T-cell (primary cell): ENCODE measurements at regions not wholly inside any gene's neighbourhood (a gene's known extent, or its start where the extent isn't known, plus 50 kb on each side); places are given as distances from the start of the nearest gene placed in this dataset.

ENCODE experiments used
- ATAC-seq, 4 experiments: fragments of 200-7000 bp in 3 of 4; fragments of 150-1000 bp in 1 of 4; cut with Tn5 transposase; replicated peaks in 1 of 4; 1 replicate in 3 of 4; 2 replicates in 1 of 4; pipeline ENCODE4 v1.10.0; 2021; ENCODE audit warnings: moderate library complexity in 3 of 4, mild to moderate bottlenecking in 2 of 4, moderate number of reproducible peaks in 1 of 4
- CTCF ChIA-PET, 2 donors: fragments of 300-600 bp; sonication (Branson Sonifier 250); formaldehyde crosslinking; loops; one replicate each; lab custom pipeline; 2022; ENCODE audit warnings: antibody characterized with exemption in 2 of 2; lab: Charles Lee
- POLR2A ChIA-PET, 2 donors: fragments of 300-600 bp; sonication (Branson Sonifier 250); formaldehyde crosslinking; loops; one replicate each; lab custom pipeline; 2022; ENCODE audit warnings: antibody characterized with exemption in 2 of 2; lab: Charles Lee
- DNase-seq, 35 experiments: peaks; one replicate each; pipeline versions ENCODE4 v3.0.0 to v3.0.0-alpha.2; 2013 to 2023
- H3K27ac ChIP-seq: one replicate; pipeline ENCODE4 v1.5.1; 2013; ENCODE audit warnings: low read length
- H3K27me3 ChIP-seq, 2 experiments: replicated peaks in 1 of 2; 1 replicate in 1 of 2; 2 replicates in 1 of 2; pipeline versions ENCODE4 v1.6.1 to v1.7.0; 2013; ENCODE audit warnings: low read length in 1 of 2, mixed read lengths in 1 of 2; ENCODE audit not compliant: control insufficient read depth in 2 of 2, insufficient read depth in 2 of 2; ENCODE audit errors: extremely low read depth in 1 of 2
- H3K36me3 ChIP-seq, 2 donors: 1 replicate in 1 of 2; 2 replicates in 1 of 2; pipeline versions ENCODE4 v1.6.1 to v1.7.0; 2013; ENCODE audit warnings: low read length in 1 of 2; ENCODE audit not compliant: control insufficient read depth in 2 of 2, insufficient read depth in 1 of 2; ENCODE audit errors: extremely low read depth in 1 of 2
- H3K4me1 ChIP-seq, 2 experiments: 1 replicate in 1 of 2; 2 replicates in 1 of 2; pipeline versions ENCODE4 v1.6.1 to v1.7.0; 2013; ENCODE audit warnings: low read length in 2 of 2, mixed read lengths in 1 of 2; ENCODE audit not compliant: insufficient read depth in 2 of 2, control insufficient read depth in 1 of 2; ENCODE audit errors: extremely low read depth in 1 of 2
- H3K4me3 ChIP-seq, 2 donors: 1 replicate in 1 of 2; 2 replicates in 1 of 2; pipeline versions ENCODE4 v1.5.1 to v1.7.0; 2013; ENCODE audit warnings: mild to moderate bottlenecking in 2 of 2, low read length in 1 of 2, moderate library complexity in 1 of 2; ENCODE audit not compliant: control insufficient read depth in 1 of 2; ENCODE audit errors: extremely low read depth in 1 of 2
- H3K9me3 ChIP-seq: 2 replicates; pipeline ENCODE4 v1.7.0; 2013
- H3K27ac Mint-ChIP-seq, 2 donors: one replicate each; pipeline ENCODE4 v1.8.0; 2020 to 2021; ENCODE audit warnings: mild to moderate bottlenecking in 2 of 2, mixed read lengths in 2 of 2
- H3K27me3 Mint-ChIP-seq, 2 donors: one replicate each; pipeline ENCODE4 v1.8.0; 2021 to 2022; ENCODE audit warnings: mixed read lengths in 2 of 2
- H3K36me3 Mint-ChIP-seq: one replicate; pipeline ENCODE4 v1.8.0; 2021; ENCODE audit warnings: mixed read lengths
- H3K4me1 Mint-ChIP-seq, 3 donors: one replicate each; pipeline ENCODE4 v1.8.0; 2020 to 2022; ENCODE audit warnings: mixed read lengths in 3 of 3, mild to moderate bottlenecking in 1 of 3
- H3K4me3 Mint-ChIP-seq, 3 donors: one replicate each; pipeline ENCODE4 v1.8.0; 2020 to 2022; ENCODE audit warnings: mild to moderate bottlenecking in 3 of 3, mixed read lengths in 3 of 3, moderate library complexity in 3 of 3
- H3K9me3 Mint-ChIP-seq, 3 donors: one replicate each; pipeline ENCODE4 v1.8.0; 2020 to 2022; ENCODE audit warnings: mixed read lengths in 3 of 3
- WGBS: methylation state at CpG from one replicate; pipeline ENCODE4 v1.1.5; 2013; ENCODE audit warnings: missing lambda C conversion rate; ENCODE audit not compliant: insufficient coverage; 5-methylcytosine and 5-hydroxymethylcytosine counted together

- no peak overlapping the region for H3K4me3 ChIP-seq
- no peaks in the 10 kb centered on the region for H3K4me1 ChIP-seq
- no peak for ATAC-seq
- no peaks in the 10 kb centered on the region for H3K36me3 ChIP-seq
- no peaks in the 10 kb centered on the region for H3K27me3 ChIP-seq
- peaks cover 0 to 12% (median 0%) of the 10 kb centered on the region in 3 donors for H3K9me3 Mint-ChIP-seq
- H3K27ac ChIP-seq: no peak overlapping the region
- H3K4me3 Mint-ChIP-seq: no peak overlapping the region
- ChIA-PET POLR2A (no interaction called here), CTCF (no interaction called here)
- H3K36me3 Mint-ChIP-seq: no peaks in the 10 kb centered on the region
- no peak overlapping the region for H3K27ac Mint-ChIP-seq
- no peaks in the 10 kb centered on the region for H3K27me3 Mint-ChIP-seq
- H3K9me3 ChIP-seq: no peaks in the 10 kb centered on the region
- no peaks in the 10 kb centered on the region for H3K4me1 Mint-ChIP-seq
- DNase-seq: no peak
These were observed 1506.9 kb downstream of the AACS start for GRCh38 chr12:126572170-126572569.

- ATAC-seq (no peak), DNase-seq (no peak)
- no peak overlapping the region for H3K27ac Mint-ChIP-seq
- Histone ChIP-seq H3K27me3 (no peaks in the 10 kb centered on the region), H3K4me1 (no peaks in the 10 kb centered on the region), H3K36me3 (no peaks in the 10 kb centered on the region), H3K4me3 (no peak overlapping the region), H3K27ac (no peak overlapping the region), H3K9me3 (peaks cover 2% of the 10 kb centered on the region)
- H3K9me3 Mint-ChIP-seq: peaks cover 0 to 11% (median 0%) of the 10 kb centered on the region in 3 donors
- no peak overlapping the region for H3K4me3 Mint-ChIP-seq
- CTCF ChIA-PET: no interaction called here
- H3K36me3 Mint-ChIP-seq: no peaks in the 10 kb centered on the region
- no peaks in the 10 kb centered on the region for H3K27me3 Mint-ChIP-seq
- POLR2A ChIA-PET: interaction anchor here in 1 of 2 donors (0.6 kb wide), 1 partner anchor 16 kb away, joined by 4 read pairs; no protein-coding TSS in a partner anchor
- no peaks in the 10 kb centered on the region for H3K4me1 Mint-ChIP-seq
These were observed 1516.4 kb downstream of the AACS start for GRCh38 chr12:126581655-126582054.

- Histone ChIP-seq H3K9me3 (peaks cover 2% of the 10 kb centered on the region), H3K27me3 (no peaks in the 10 kb centered on the region), H3K27ac (no peak overlapping the region), H3K4me3 (no peak overlapping the region), H3K4me1 (no peaks in the 10 kb centered on the region), H3K36me3 (no peaks in the 10 kb centered on the region)
- WGBS: 39% methylated on average over 2 of the region's 3 CpGs
- no peak overlapping the region for H3K4me3 Mint-ChIP-seq
- H3K27me3 Mint-ChIP-seq: no peaks in the 10 kb centered on the region
- no peaks in the 10 kb centered on the region for H3K36me3 Mint-ChIP-seq
- peaks cover 0 to 5% (median 0%) of the 10 kb centered on the region in 3 donors for H3K9me3 Mint-ChIP-seq
- ATAC-seq (no peak), DNase-seq (no peak)
- ChIA-PET POLR2A (no interaction called here), CTCF (no interaction called here)
- no peaks in the 10 kb centered on the region for H3K4me1 Mint-ChIP-seq
- no peak overlapping the region for H3K27ac Mint-ChIP-seq
These were observed 1517.0 kb downstream of the AACS start for GRCh38 chr12:126582231-126582630.

GRCh38 chr12:126588586-126589249 lies 1523.5 kb downstream of the AACS start:
- no peak overlapping the region for H3K27ac ChIP-seq
- H3K27me3 ChIP-seq: no peaks in the 10 kb centered on the region
- CTCF ChIA-PET: no interaction called here
- no peak overlapping the region for H3K4me3 ChIP-seq
- ATAC-seq: peak in 3 of 4 experiments; percentile 54 to 87 (median 66)
- peak in 1 of 35 experiments; percentile 5 for DNase-seq
- H3K4me1 Mint-ChIP-seq: peaks cover 0 to 14% (median 13%) of the 10 kb centered on the region in 3 donors
- POLR2A ChIA-PET: no interaction called here
- H3K36me3 Mint-ChIP-seq: no peaks in the 10 kb centered on the region
- peaks cover 2% of the 10 kb centered on the region for H3K9me3 ChIP-seq
- H3K27me3 Mint-ChIP-seq: no peaks in the 10 kb centered on the region
- H3K9me3 Mint-ChIP-seq: peaks cover 0 to 13% (median 0%) of the 10 kb centered on the region in 3 donors
- WGBS: 26% methylated on average over 4 of the region's 8 CpGs
- H3K4me1 ChIP-seq: peaks cover 0 to 4% of the 10 kb centered on the region in 2 experiments
- peak overlapping the region in 1 of 2 donors; percentile 44 for H3K27ac Mint-ChIP-seq
- H3K36me3 ChIP-seq: no peaks in the 10 kb centered on the region
- no peak overlapping the region for H3K4me3 Mint-ChIP-seq

GRCh38 chr12:126591533-126591932 lies 1526.3 kb downstream of the AACS start:
- Histone ChIP-seq H3K27me3 (peaks cover 0 to 3% of the 10 kb centered on the region in 2 experiments), H3K27ac (no peak overlapping the region), H3K4me1 (peaks cover 0 to 4% of the 10 kb centered on the region in 2 experiments), H3K36me3 (no peaks in the 10 kb centered on the region), H3K9me3 (no peaks in the 10 kb centered on the region), H3K4me3 (no peak overlapping the region)
- Mint-ChIP-seq H3K27ac (no peak overlapping the region), H3K4me3 (no peak overlapping the region), H3K27me3 (no peaks in the 10 kb centered on the region), H3K36me3 (no peaks in the 10 kb centered on the region), H3K4me1 (peaks cover 0 to 14% (median 13%) of the 10 kb centered on the region in 3 donors), H3K9me3 (peaks cover 0 to 10% (median 0%) of the 10 kb centered on the region in 3 donors)
- ATAC-seq (no peak), DNase-seq (no peak)
- 100% methylated on average over 1 of the region's 2 CpGs for WGBS
- ChIA-PET CTCF (no interaction called here), POLR2A (no interaction called here)

- ChIA-PET POLR2A (no interaction called here), CTCF (no interaction called here)
- Histone ChIP-seq H3K27ac (no peak overlapping the region), H3K27me3 (no peaks in the 10 kb centered on the region), H3K36me3 (no peaks in the 10 kb centered on the region), H3K4me3 (no peak overlapping the region), H3K9me3 (no peaks in the 10 kb centered on the region), H3K4me1 (no peaks in the 10 kb centered on the region)
- Mint-ChIP-seq H3K9me3 (peaks cover 0 to 7% (median 2%) of the 10 kb centered on the region in 3 donors), H3K27ac (no peak overlapping the region), H3K4me1 (no peaks in the 10 kb centered on the region), H3K4me3 (no peak overlapping the region), H3K27me3 (no peaks in the 10 kb centered on the region), H3K36me3 (no peaks in the 10 kb centered on the region)
- no peak for ATAC-seq
- DNase-seq: no peak
- 60% methylated on average over 1 of the region's 5 CpGs for WGBS
These were observed 1536.2 kb downstream of the AACS start for GRCh38 chr12:126601184-126602170.
